ENCODE measurements at regions not wholly inside any gene's neighbourhood (a gene's known extent, or its start where the extent isn't known, plus 50 kb on each side); places are given as distances from the start of the nearest gene placed in this dataset.

DNA sequence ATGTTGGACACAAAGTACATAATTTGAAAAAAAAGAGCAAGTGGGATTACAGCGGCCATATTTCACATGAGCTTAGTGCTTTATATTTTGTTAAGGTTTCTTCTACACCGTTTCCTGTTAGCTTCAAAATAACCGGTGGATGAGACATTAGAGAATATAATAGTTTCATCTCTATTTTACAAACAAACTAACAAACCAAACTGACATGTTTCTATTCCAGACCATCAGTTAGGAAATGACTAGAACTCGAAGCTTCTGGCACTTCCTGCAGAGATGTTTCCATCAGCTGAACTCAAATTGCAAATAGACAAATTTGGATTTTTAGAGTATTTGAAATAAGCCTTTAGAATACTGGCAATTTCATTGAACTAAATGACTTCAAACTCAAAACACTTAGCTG, 86.5 kb downstream of the MTRR start:
- Histone ChIP-seq H3K9me3 (ENCODE audit: insufficient read depth, low read length) (no peaks in the 10 kb centered on the region), H3K4me3 (ENCODE audit: insufficient read length, low read depth) (no peak overlapping the region), H3K27me3 (ENCODE audit: insufficient read depth, insufficient read length) (no peaks in the 10 kb centered on the region), H3K36me3 (ENCODE audit: insufficient read depth, insufficient read length, low read length) (no peaks in the 10 kb centered on the region), H3K4me1 (ENCODE audit: insufficient read depth, insufficient read length) (no peaks in the 10 kb centered on the region), H3K9ac (ENCODE audit: insufficient read length, low read depth) (no peak overlapping the region)
- TF ChIP-seq ZNF274 (IDR thresholded peaks at IDR 0.05; ENCODE audit: low read depth, low read length) (no peak), YY1 (IDR thresholded peaks at IDR 0.05; ENCODE audit: insufficient read depth, insufficient read length) (no peak)
- DNase-seq (ENCODE audit: low read depth, low spot score), result no peak

DNA sequence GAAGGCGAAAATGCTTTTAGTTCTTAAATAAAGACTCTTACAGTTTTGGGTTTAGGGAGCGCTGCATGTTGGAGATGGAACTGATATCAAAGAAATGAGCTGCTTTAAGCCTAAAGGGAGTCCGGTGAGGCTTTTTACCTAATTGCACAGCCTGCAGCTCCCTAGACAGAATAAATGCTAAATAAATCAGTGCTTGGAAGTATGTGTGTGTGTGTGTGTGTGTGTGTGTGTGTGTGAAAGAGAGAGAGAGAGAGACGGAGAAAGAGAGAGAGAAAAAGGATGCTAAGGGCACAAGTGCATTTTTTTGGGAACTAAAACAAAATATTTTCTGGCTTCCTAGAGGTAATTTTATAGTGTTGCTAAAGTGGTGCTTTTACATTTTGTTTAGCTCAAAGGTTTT, 88.4 kb downstream of the MTRR start:
- Histone ChIP-seq H3K36me3 (ENCODE audit: insufficient read depth, insufficient read length, low read length) (no peaks in the 10 kb centered on the region), H3K4me3 (ENCODE audit: insufficient read length, low read depth) (no peak overlapping the region), H3K4me1 (ENCODE audit: insufficient read depth, insufficient read length) (no peaks in the 10 kb centered on the region), H3K27me3 (ENCODE audit: insufficient read depth, insufficient read length) (no peaks in the 10 kb centered on the region), H3K9me3 (ENCODE audit: insufficient read depth, low read length) (no peaks in the 10 kb centered on the region), H3K9ac (ENCODE audit: insufficient read length, low read depth) (no peak overlapping the region)
- no peak for TF ChIP-seq ZNF274 (IDR thresholded peaks at IDR 0.05; ENCODE audit: low read depth, low read length)
- TF ChIP-seq SUZ12 (IDR thresholded peaks at IDR 0.05; ENCODE audit: extremely low read depth, insufficient read depth, insufficient read length), result no peak
- DNase-seq (ENCODE audit: low read depth, low spot score), result no peak

DNA sequence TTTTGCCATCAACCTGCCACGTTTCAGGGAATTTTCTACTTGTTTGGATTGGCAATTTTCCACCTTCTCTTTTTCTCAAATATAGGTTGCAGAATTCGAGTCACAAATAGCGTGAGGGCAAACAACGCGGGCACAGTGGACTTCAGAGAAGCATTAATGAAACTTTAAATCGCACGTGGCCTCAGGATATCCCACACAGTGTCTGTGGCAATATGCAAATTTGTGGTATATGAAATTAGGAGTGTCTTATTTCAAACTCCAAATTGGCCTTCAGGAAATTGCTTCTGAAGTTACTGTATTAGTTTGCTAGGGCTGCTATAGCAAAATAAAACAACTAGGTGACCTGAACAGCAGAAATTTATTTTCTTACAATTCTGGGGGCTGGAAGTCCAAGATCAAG, 91.2 kb downstream of the MTRR start:
- H3K9me3 ChIP-seq (ENCODE audit: insufficient read depth, low read length), result no peaks in the 10 kb centered on the region
- no peaks in the 10 kb centered on the region for H3K4me1 ChIP-seq (ENCODE audit: insufficient read depth, insufficient read length)
- no peaks in the 10 kb centered on the region for H3K36me3 ChIP-seq (ENCODE audit: insufficient read depth, insufficient read length, low read length)
- H3K27me3 ChIP-seq (ENCODE audit: insufficient read depth, insufficient read length), result no peaks in the 10 kb centered on the region
- TF ChIP-seq YY1 (IDR thresholded peaks at IDR 0.05; ENCODE audit: insufficient read depth, insufficient read length), result no peak
- TF ChIP-seq ZNF274 (IDR thresholded peaks at IDR 0.05; ENCODE audit: low read depth, low read length), result no peak
- TF ChIP-seq SUZ12 (IDR thresholded peaks at IDR 0.05; ENCODE audit: extremely low read depth, insufficient read depth, insufficient read length), result no peak
- H3K4me3 ChIP-seq (ENCODE audit: insufficient read length, low read depth), result no peak overlapping the region
- no peak for DNase-seq (ENCODE audit: low read depth, low spot score)
- no peak overlapping the region for H3K9ac ChIP-seq (ENCODE audit: insufficient read length, low read depth)

DNA sequence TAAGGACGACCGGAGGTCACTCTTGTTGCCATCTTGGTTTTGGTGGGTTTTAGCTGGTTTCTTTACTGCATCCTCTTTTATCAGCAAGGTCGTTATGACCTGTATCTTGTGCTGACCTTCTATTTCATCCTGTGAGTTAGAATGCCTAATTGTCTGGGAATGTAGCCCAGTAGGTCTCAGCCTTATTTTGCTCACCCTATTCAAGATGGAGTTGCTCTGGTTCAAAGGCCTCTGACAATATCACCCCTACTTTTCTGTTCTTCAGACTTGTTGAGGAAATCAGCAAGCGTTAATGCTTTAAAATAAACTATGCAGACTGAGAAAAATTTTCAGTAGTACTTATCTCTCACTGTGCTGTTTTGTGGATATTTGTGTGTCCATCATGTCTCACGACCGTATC, 92.6 kb downstream of the MTRR start:
- DNase-seq (ENCODE audit: low read depth, low spot score), result no peak
- Histone ChIP-seq H3K9me3 (ENCODE audit: insufficient read depth, low read length) (no peaks in the 10 kb centered on the region), H3K9ac (ENCODE audit: insufficient read length, low read depth) (no peak overlapping the region), H3K4me3 (ENCODE audit: insufficient read length, low read depth) (no peak overlapping the region), H3K36me3 (ENCODE audit: insufficient read depth, insufficient read length, low read length) (no peaks in the 10 kb centered on the region), H3K27me3 (ENCODE audit: insufficient read depth, insufficient read length) (no peaks in the 10 kb centered on the region), H3K4me1 (ENCODE audit: insufficient read depth, insufficient read length) (no peaks in the 10 kb centered on the region)
- TF ChIP-seq ZNF274 (IDR thresholded peaks at IDR 0.05; ENCODE audit: low read depth, low read length) (no peak), SUZ12 (IDR thresholded peaks at IDR 0.05; ENCODE audit: extremely low read depth, insufficient read depth, insufficient read length) (no peak), YY1 (IDR thresholded peaks at IDR 0.05; ENCODE audit: insufficient read depth, insufficient read length) (no peak)

DNA sequence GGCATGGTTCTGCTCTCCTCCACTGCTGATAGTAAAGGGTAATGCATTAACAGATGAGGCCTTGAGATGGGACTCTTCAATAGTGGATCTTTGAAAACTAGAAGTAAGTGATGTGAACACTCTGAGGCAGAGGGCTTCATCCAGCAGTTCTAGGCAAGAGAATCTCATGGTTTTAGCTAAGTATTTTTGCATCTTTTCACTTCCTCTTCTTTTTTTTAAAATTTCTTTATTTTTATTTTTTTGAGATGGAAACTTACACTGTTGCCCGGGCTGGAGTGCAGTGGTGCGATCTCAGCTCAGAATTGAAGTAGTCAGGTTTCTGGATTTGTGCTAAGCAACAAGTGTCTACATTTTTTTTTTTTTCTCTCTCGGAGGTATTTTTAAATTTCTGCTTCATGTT, 101.9 kb downstream of the MTRR start:
- no peaks in the 10 kb centered on the region for H3K36me3 ChIP-seq (ENCODE audit: insufficient read depth, insufficient read length, low read length)
- DNase-seq (ENCODE audit: low read depth, low spot score), result no peak
- no peak overlapping the region for H3K9ac ChIP-seq (ENCODE audit: insufficient read length, low read depth)
- H3K9me3 ChIP-seq (ENCODE audit: insufficient read depth, low read length), result no peaks in the 10 kb centered on the region
- H3K4me1 ChIP-seq (ENCODE audit: insufficient read depth, insufficient read length), result no peaks in the 10 kb centered on the region
- H3K27me3 ChIP-seq (ENCODE audit: insufficient read depth, insufficient read length), result no peaks in the 10 kb centered on the region
- TF ChIP-seq YY1 (IDR thresholded peaks at IDR 0.05; ENCODE audit: insufficient read depth, insufficient read length), result no peak
- no peak overlapping the region for H3K4me3 ChIP-seq (ENCODE audit: insufficient read length, low read depth)

DNA sequence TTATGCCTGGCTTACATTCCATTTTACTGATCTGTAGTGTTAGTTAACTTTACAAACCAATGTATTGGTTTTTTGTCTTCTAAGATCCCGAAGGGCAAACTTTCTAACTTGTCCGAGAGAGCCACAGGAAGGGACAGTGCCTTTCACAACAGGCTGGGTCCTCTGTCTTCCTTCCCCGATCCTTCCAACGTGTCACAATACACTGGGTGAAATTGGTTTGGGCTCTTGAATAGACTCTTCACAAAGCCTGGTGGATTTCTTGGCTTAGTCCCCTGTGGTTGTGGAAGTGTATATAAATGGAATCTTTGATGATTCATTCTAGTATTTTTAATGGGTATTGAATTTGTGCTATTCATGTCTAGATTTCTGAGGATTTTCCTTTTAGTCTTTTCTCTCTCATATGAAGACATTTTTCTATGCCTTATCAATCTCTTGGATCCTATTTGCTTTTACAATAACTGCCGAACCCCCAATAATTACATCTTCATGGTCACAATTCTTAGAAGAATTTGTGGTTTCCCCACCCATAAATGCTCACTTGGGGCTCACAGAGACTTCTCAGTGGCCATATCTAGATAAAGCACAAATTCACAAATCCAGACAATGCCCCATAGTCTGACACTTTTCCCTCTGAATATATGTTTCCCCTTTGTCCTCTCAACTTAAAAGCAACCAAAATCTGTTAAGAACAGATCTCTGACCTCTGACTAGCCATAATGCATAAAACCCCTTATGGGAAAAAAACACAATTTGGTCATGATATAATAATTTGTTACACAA, 107.7 kb downstream of the MTRR start:
- H3K9ac ChIP-seq (ENCODE audit: insufficient read length, low read depth), result no peak overlapping the region
- DNase-seq (ENCODE audit: low read depth, low spot score), result no peak
- TF ChIP-seq ZNF274 (IDR thresholded peaks at IDR 0.05; ENCODE audit: low read depth, low read length) (no peak), YY1 (IDR thresholded peaks at IDR 0.05; ENCODE audit: insufficient read depth, insufficient read length) (no peak), SUZ12 (IDR thresholded peaks at IDR 0.05; ENCODE audit: extremely low read depth, insufficient read depth, insufficient read length) (no peak)
- no peaks in the 10 kb centered on the region for H3K36me3 ChIP-seq (ENCODE audit: insufficient read depth, insufficient read length, low read length)
- H3K9me3 ChIP-seq (ENCODE audit: insufficient read depth, low read length), result no peaks in the 10 kb centered on the region
- H3K27me3 ChIP-seq (ENCODE audit: insufficient read depth, insufficient read length), result no peaks in the 10 kb centered on the region
- H3K4me3 ChIP-seq (ENCODE audit: insufficient read length, low read depth), result no peak overlapping the region
- H3K4me1 ChIP-seq (ENCODE audit: insufficient read depth, insufficient read length), result no peaks in the 10 kb centered on the region

DNA sequence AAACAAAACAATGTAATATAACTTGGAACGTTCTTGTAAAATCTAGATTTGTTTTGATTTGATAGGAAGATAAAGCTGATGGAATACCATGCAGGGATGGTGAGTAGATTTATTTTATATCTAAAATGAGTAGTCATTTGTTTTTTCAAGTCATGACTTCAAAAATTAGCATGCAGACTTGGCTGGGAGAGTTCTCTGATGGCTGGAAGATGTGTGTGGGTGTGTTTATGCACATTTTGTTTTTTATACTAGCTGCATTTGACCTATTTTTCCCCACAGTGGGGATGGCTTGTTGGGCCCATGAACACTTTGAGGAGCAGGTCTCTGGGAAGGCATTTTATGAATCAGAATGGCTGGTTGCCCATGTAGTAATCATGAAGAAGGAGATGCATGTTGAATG, 109.2 kb downstream of the MTRR start:
- Histone ChIP-seq H3K36me3 (ENCODE audit: insufficient read depth, insufficient read length, low read length) (no peaks in the 10 kb centered on the region), H3K27me3 (ENCODE audit: insufficient read depth, insufficient read length) (no peaks in the 10 kb centered on the region), H3K9ac (ENCODE audit: insufficient read length, low read depth) (no peak overlapping the region), H3K9me3 (ENCODE audit: insufficient read depth, low read length) (no peaks in the 10 kb centered on the region), H3K4me3 (ENCODE audit: insufficient read length, low read depth) (no peak overlapping the region), H3K4me1 (ENCODE audit: insufficient read depth, insufficient read length) (no peaks in the 10 kb centered on the region)
- DNase-seq (ENCODE audit: low read depth, low spot score), result no peak
- no peak for TF ChIP-seq YY1 (IDR thresholded peaks at IDR 0.05; ENCODE audit: insufficient read depth, insufficient read length)
- no peak for TF ChIP-seq SUZ12 (IDR thresholded peaks at IDR 0.05; ENCODE audit: extremely low read depth, insufficient read depth, insufficient read length)
- TF ChIP-seq ZNF274 (IDR thresholded peaks at IDR 0.05; ENCODE audit: low read depth, low read length), result no peak
